HepG2 (cell line): ENCODE measurements at regions not wholly inside any gene's neighbourhood (a gene's known extent, or its start where the extent isn't known, plus 50 kb on each side); places are given as distances from the start of the nearest gene placed in this dataset.

Source experiments
- ATF7 ChIP-seq, 2 experiments: fragments of 450-650 bp in 1 of 2; sonication (generic) in 1 of 2; formaldehyde crosslinking in 1 of 2; IDR thresholded peaks; 2 replicates each; pipeline versions ENCODE4 v1.4.0 to v1.6.1; 2016 to 2020; ENCODE audit warnings: antibody characterized with exemption in 1 of 2, mild to moderate bottlenecking in 1 of 2, missing genetic modification reagents in 1 of 2
- MIER3 ChIP-seq: IDR thresholded peaks from 2 replicates; pipeline ENCODE4 v1.6.1; 2016; ENCODE audit warnings: missing compliant biosample characterization, borderline replicate concordance
- PRMT3 ChIP-seq: sonication (generic); formaldehyde crosslinking; IDR thresholded peaks from 2 replicates; pipeline ENCODE4 v1.8.1; 2022; ENCODE audit warnings: low read depth, mild to moderate bottlenecking, moderate library complexity, missing genetic modification reagents, borderline replicate concordance
- ZNF318 ChIP-seq: sonication (generic); formaldehyde crosslinking; IDR thresholded peaks from 2 replicates; pipeline ENCODE4 v1.4.0; 2020; ENCODE audit warnings: mild to moderate bottlenecking, missing genetic modification reagents
- ZNF484 ChIP-seq: sonication (generic); formaldehyde crosslinking; IDR thresholded peaks from 2 replicates; pipeline ENCODE4 v1.5.1; 2020; ENCODE audit warnings: mild to moderate bottlenecking, low read depth, missing genetic modification reagents, borderline replicate concordance
- TF ChIP-seq, protein P1 (sequence below): sonication (generic); formaldehyde crosslinking; IDR thresholded peaks from 2 replicates; pipeline ENCODE4 v1.4.0; 2020; ENCODE audit warnings: missing genetic modification reagents, borderline replicate concordance
- TF ChIP-seq, protein P2 (sequence below): sonication (generic); formaldehyde crosslinking; IDR thresholded peaks from 2 replicates; pipeline ENCODE4 v1.4.0; 2020; ENCODE audit warnings: missing genetic modification reagents, borderline replicate concordance

- TF ChIP-seq, protein P1, sequence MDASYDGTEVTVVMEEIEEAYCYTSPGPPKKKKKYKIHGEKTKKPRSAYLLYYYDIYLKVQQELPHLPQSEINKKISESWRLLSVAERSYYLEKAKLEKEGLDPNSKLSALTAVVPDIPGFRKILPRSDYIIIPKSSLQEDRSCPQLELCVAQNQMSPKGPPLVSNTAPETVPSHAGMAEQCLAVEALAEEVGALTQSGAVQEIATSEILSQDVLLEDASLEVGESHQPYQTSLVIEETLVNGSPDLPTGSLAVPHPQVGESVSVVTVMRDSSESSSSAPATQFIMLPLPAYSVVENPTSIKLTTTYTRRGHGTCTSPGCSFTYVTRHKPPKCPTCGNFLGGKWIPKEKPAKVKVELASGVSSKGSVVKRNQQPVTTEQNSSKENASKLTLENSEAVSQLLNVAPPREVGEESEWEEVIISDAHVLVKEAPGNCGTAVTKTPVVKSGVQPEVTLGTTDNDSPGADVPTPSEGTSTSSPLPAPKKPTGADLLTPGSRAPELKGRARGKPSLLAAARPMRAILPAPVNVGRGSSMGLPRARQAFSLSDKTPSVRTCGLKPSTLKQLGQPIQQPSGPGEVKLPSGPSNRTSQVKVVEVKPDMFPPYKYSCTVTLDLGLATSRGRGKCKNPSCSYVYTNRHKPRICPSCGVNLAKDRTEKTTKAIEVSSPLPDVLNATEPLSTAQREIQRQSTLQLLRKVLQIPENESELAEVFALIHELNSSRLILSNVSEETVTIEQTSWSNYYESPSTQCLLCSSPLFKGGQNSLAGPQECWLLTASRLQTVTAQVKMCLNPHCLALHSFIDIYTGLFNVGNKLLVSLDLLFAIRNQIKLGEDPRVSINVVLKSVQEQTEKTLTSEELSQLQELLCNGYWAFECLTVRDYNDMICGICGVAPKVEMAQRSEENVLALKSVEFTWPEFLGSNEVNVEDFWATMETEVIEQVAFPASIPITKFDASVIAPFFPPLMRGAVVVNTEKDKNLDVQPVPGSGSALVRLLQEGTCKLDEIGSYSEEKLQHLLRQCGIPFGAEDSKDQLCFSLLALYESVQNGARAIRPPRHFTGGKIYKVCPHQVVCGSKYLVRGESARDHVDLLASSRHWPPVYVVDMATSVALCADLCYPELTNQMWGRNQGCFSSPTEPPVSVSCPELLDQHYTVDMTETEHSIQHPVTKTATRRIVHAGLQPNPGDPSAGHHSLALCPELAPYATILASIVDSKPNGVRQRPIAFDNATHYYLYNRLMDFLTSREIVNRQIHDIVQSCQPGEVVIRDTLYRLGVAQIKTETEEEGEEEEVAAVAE (CRISPR knock-in tag), result peak; percentile 66; the same call in 1 of the 2 replicates
- TF ChIP-seq MIER3 (peak; percentile 86; the same call in 1 of the 2 replicates), ATF7 (IDR thresholded peaks at IDR 0.05) (peak; percentile 56; the same call in 1 of the 2 replicates), ATF7 (CRISPR knock-in tag; IDR thresholded peaks at IDR 0.05) (no peak), ZNF318 (CRISPR knock-in tag) (no peak), PRMT3 (CRISPR knock-in tag) (no peak), ZNF484 (CRISPR knock-in tag) (no peak)
- TF ChIP-seq, protein P2, sequence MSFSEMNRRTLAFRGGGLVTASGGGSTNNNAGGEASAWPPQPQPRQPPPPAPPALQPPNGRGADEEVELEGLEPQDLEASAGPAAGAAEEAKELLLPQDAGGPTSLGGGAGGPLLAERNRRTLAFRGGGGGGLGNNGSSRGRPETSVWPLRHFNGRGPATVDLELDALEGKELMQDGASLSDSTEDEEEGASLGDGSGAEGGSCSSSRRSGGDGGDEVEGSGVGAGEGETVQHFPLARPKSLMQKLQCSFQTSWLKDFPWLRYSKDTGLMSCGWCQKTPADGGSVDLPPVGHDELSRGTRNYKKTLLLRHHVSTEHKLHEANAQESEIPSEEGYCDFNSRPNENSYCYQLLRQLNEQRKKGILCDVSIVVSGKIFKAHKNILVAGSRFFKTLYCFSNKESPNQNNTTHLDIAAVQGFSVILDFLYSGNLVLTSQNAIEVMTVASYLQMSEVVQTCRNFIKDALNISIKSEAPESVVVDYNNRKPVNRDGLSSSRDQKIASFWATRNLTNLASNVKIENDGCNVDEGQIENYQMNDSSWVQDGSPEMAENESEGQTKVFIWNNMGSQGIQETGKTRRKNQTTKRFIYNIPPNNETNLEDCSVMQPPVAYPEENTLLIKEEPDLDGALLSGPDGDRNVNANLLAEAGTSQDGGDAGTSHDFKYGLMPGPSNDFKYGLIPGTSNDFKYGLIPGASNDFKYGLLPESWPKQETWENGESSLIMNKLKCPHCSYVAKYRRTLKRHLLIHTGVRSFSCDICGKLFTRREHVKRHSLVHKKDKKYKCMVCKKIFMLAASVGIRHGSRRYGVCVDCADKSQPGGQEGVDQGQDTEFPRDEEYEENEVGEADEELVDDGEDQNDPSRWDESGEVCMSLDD, result no peak
Observed at GRCh38 chr2:138110453-138111083, 146.3 kb downstream of the HNMT start (continued).
